GM12891 (cell line): ENCODE measurements at regions not wholly inside any gene's neighbourhood (a gene's known extent, or its start where the extent isn't known, plus 50 kb on each side); places are given as distances from the start of the nearest gene placed in this dataset.

ENCODE experiments used
- PAX5 ChIP-seq: IDR thresholded peaks from 2 replicates; pipeline ENCODE4 v1.6.1; 2011; ENCODE audit warnings: low read length, moderate library complexity, mild to moderate bottlenecking; ENCODE audit not compliant: insufficient read depth, severe bottlenecking
- POLR2A ChIP-seq: IDR thresholded peaks from 2 replicates; pipeline ENCODE4 v1.6.1; 2011; ENCODE audit warnings: low read depth, low read length, control low read depth
- POLR2AphosphoS5 ChIP-seq: IDR thresholded peaks from 2 replicates; pipeline ENCODE4 v1.6.1; 2011; ENCODE audit warnings: low read depth, low read length, control low read depth
- POU2F2 ChIP-seq: IDR thresholded peaks from 2 replicates; pipeline ENCODE4 v1.6.1; 2011; ENCODE audit warnings: low read depth, mild to moderate bottlenecking, control low read depth, low read length, moderate library complexity
- SPI1 ChIP-seq: IDR thresholded peaks from 2 replicates; pipeline ENCODE4 v1.6.1; 2011; ENCODE audit warnings: low read depth, low read length, control low read depth
- TAF1 ChIP-seq: IDR thresholded peaks from 2 replicates; pipeline ENCODE4 v1.6.1; 2011; ENCODE audit warnings: low read depth, low read length, control low read depth

DNA sequence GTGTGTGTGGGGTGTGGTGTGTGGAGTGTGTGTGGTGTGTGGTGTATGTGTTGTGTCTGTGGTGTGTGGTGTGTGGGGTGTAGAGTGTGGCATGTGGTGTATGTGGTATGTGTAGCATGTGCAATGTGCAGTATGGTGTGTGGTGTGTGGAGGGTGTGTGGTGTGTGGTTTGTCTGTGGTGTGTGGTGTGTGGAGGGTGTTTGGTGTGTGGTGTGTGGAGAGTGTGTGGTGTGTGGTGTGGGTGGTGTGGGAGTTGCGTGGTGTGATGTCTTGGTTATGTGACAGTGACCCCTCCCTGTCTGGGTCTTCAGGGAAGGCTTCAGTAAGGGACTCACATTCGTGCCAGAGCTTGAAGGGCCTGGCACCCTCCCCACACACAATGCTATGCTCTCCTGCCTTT, 718.2 kb upstream of the SOX11 start:
- TF ChIP-seq PAX5 (no peak), POLR2AphosphoS5 (no peak), POLR2A (no peak), SPI1 (no peak), POU2F2 (no peak), TAF1 (no peak)
